ENCODE measurements at regions not wholly inside any gene's neighbourhood (a gene's known extent, or its start where the extent isn't known, plus 50 kb on each side); places are given as distances from the start of the nearest gene placed in this dataset.

DNA sequence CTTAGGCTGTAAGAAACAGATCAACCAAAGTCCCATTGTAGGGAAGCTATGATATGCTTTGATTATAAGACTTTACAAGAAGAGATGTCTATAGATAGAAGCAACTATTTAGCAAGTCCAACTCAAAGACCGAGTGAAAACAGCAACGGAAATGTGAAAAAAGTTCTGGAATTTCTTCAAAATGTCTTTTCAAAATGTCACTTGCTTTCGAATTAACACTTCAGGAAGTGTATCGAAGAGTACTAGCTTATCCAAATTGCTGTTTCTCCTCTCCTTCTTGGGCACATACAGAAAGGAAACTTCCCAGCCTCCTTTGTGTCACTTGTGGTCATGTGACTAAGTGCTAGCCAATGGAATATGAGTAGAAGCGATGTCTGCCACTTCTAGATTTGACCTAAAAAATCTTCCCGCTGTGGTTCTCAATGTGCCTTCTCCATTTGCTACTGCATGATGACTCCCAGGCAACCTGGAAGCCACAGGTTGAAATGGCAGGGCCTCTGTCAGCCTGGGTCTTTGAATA lies 89.9 kb downstream of the TSEN15 start:
- TF ChIP-seq, protein P1, sequence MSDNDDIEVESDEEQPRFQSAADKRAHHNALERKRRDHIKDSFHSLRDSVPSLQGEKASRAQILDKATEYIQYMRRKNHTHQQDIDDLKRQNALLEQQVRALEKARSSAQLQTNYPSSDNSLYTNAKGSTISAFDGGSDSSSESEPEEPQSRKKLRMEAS (IDR thresholded peaks at IDR 0.05; ENCODE audit: low read depth, low read length) = no peak
- no peak for TF ChIP-seq POLR2A (IDR thresholded peaks at IDR 0.05; ENCODE audit: extremely low read depth, insufficient read length)
- TF ChIP-seq, protein P2, sequence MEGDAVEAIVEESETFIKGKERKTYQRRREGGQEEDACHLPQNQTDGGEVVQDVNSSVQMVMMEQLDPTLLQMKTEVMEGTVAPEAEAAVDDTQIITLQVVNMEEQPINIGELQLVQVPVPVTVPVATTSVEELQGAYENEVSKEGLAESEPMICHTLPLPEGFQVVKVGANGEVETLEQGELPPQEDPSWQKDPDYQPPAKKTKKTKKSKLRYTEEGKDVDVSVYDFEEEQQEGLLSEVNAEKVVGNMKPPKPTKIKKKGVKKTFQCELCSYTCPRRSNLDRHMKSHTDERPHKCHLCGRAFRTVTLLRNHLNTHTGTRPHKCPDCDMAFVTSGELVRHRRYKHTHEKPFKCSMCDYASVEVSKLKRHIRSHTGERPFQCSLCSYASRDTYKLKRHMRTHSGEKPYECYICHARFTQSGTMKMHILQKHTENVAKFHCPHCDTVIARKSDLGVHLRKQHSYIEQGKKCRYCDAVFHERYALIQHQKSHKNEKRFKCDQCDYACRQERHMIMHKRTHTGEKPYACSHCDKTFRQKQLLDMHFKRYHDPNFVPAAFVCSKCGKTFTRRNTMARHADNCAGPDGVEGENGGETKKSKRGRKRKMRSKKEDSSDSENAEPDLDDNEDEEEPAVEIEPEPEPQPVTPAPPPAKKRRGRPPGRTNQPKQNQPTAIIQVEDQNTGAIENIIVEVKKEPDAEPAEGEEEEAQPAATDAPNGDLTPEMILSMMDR (IDR thresholded peaks at IDR 0.05; ENCODE audit: low read depth, low read length) = no peak
- TF ChIP-seq MYC (IDR thresholded peaks at IDR 0.05; ENCODE audit: low read depth, low read length) = no peak
- H3K4me3 ChIP-seq (ENCODE audit: low read depth, low read length) = no peak overlapping the region
- DNase-seq (ENCODE audit: low read depth) = no peak

DNA sequence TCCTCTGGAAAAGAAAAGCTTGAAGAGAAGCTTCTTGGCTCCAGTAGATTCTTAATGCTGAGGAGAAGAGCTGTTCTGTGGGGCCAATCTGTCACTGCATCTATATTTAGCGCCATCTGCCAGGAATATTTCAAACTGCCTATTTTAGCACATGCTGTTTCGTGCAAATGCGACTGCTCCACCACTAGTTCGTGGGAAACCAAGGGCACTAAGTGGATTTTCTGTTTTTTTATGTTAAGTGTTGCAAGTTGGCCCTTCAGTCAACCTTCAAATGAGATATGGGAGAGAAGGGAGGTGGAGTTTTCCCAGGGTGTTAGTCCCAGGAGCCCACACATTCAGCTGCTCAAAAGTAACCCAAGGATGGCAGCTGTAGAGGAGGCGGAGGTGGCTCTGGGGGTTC lies 91.9 kb downstream of the TSEN15 start:
- DNase-seq (ENCODE audit: low read depth) = no peak
- no peak overlapping the region for H3K4me3 ChIP-seq (ENCODE audit: low read depth, low read length)
- TF ChIP-seq, protein P1 (IDR thresholded peaks at IDR 0.05; ENCODE audit: low read depth, low read length) = no peak
- TF ChIP-seq MYC (IDR thresholded peaks at IDR 0.05; ENCODE audit: low read depth, low read length) (no peak), POLR2A (IDR thresholded peaks at IDR 0.05; ENCODE audit: extremely low read depth, insufficient read length) (no peak)
- TF ChIP-seq, protein P2 (IDR thresholded peaks at IDR 0.05; ENCODE audit: low read depth, low read length) = no peak

DNA sequence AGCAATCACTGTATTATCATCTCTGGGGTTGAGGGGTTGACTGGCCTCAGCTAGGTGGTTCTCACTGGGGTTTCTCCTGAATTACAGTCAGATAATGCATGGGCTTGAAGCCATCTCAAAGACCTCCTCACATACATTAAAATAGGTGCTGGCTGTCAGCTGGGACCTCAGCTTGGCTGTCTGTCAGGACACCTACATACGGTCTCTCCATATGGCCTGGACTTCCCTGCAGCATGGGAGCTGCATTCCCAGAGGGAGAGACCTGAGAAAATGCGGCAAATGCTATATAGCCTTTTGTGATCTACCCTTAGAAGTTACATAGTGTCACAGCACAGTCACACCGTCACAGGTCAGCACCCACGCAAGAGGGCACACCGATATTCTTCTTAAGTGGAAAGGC lies 93.6 kb downstream of the TSEN15 start:
- TF ChIP-seq POLR2A (IDR thresholded peaks at IDR 0.05; ENCODE audit: extremely low read depth, insufficient read length) (no peak), MYC (IDR thresholded peaks at IDR 0.05; ENCODE audit: low read depth, low read length) (no peak)
- TF ChIP-seq, protein P2 (IDR thresholded peaks at IDR 0.05; ENCODE audit: low read depth, low read length) = no peak
- TF ChIP-seq, protein P1 (IDR thresholded peaks at IDR 0.05; ENCODE audit: low read depth, low read length) = no peak
- no peak for DNase-seq (ENCODE audit: low read depth)
- no peak overlapping the region for H3K4me3 ChIP-seq (ENCODE audit: low read depth, low read length)

DNA sequence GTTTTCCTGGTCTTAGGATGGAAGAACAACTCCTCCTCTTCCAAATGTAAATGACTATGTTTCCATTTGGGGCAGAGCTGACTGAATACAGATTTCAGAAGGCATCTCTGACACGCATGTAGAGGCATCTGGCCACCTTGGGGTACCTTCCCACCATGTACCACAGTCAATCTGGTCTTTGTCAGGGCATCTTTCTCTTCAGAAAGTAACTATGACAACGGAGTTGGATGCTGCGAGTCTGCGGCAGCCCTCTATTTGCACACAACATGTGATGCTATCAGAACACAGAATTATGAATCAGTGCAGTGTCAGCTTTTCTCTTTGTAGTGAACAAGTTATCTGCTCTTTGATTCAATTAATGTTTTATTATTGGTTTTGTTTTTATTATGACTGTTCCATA lies 94.7 kb downstream of the TSEN15 start:
- no peak for DNase-seq (ENCODE audit: low read depth)
- no peak overlapping the region for H3K4me3 ChIP-seq (ENCODE audit: low read depth, low read length)
- TF ChIP-seq, protein P1 (IDR thresholded peaks at IDR 0.05; ENCODE audit: low read depth, low read length) = no peak
- TF ChIP-seq POLR2A (IDR thresholded peaks at IDR 0.05; ENCODE audit: extremely low read depth, insufficient read length) = no peak
- TF ChIP-seq, protein P2 (IDR thresholded peaks at IDR 0.05; ENCODE audit: low read depth, low read length) = no peak
- TF ChIP-seq MYC (IDR thresholded peaks at IDR 0.05; ENCODE audit: low read depth, low read length) = no peak

DNA sequence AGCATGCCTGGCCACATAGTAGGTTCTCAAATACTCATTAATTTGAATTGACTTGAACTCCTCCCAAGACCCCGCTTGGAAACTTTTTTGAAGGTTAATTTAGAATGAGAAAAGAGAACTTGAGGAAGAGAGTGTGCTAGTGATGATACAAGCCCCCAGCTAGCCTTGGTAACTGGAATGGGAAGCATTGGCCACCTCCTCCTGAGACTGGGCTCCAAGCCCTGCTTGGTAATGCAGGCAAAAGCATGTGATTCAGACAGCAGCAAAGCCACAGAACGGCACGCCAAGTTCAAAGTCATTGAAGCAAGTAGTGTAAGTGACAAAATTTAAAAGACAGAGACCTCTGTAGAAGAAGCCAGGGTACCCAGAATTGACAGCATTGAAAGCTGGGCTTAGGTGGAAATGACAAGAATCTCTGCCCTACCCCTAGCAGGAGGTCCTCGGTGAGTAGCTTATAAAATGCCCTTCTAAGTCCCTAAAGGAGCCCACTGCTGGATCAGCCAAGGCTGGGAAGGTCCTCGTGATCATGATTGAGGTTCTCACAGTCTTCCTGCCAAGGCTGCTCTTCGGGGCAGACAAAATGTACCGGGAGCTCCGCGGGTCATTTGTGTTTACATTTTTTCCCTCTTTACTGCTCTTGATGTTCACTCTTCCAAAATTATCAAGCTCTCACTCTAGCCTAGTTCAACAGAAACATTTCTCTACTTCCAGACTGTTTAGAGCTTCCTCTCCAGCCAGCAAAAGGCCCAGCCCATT lies 99.4 kb downstream of the TSEN15 start:
- no peak for TF ChIP-seq POLR2A (IDR thresholded peaks at IDR 0.05; ENCODE audit: extremely low read depth, insufficient read length)
- TF ChIP-seq, protein P2 (IDR thresholded peaks at IDR 0.05; ENCODE audit: low read depth, low read length) = no peak
- H3K4me3 ChIP-seq (ENCODE audit: low read depth, low read length) = no peak overlapping the region
- no peak for DNase-seq (ENCODE audit: low read depth)
